Caco-2 (cell line): ENCODE measurements at regions not wholly inside any gene's neighbourhood (a gene's known extent, or its start where the extent isn't known, plus 50 kb on each side); places are given as distances from the start of the nearest gene placed in this dataset.

Experiments
- BruUV-seq: library from RNA; stranded (reverse); fragments of 400-500 nt; replicated peaks from 2 replicates; lab custom pipeline; 2021; lab: Mats Ljungman, UMichigan
- CTCF ChIA-PET: fragments of 300-600 bp; sonication (Branson Sonifier 250); formaldehyde crosslinking; loops from one replicate; lab custom pipeline; 2022; ENCODE audit warnings: antibody characterized with exemption; lab: Charles Lee
- POLR2A ChIA-PET: fragments of 300-600 bp; sonication (Branson Sonifier 250); formaldehyde crosslinking; loops from one replicate; lab custom pipeline; 2022; ENCODE audit warnings: antibody characterized with exemption; lab: Charles Lee
- DNase-seq, 2 experiments: peaks; one replicate each; pipeline versions ENCODE4 v3.0.0 to v3.0.0-alpha.2; 2020 to 2022
- H3K27me3 ChIP-seq: replicated peaks from 2 replicates; pipeline ENCODE4 v1.6.0; 2011; ENCODE audit warnings: low read length; ENCODE audit not compliant: control insufficient read depth, insufficient read depth
- H3K36me3 ChIP-seq: 2 replicates; pipeline ENCODE4 v1.5.1; 2011; ENCODE audit warnings: low read length; ENCODE audit not compliant: control insufficient read depth, insufficient read depth
- H3K4me1 ChIP-seq: fragments of 250-450 bp; sonication (Bioruptor Pico); 2 replicates; pipeline ENCODE4 v1.5.1; 2020; ENCODE audit warnings: mild to moderate bottlenecking
- H3K4me3 ChIP-seq: 2 replicates; pipeline ENCODE4 v1.5.1; 2011; ENCODE audit warnings: low read depth, mild to moderate bottlenecking, control low read depth, low read length
- H3K9me3 ChIP-seq: fragments of 250-450 bp; sonication (Bioruptor Pico); 2 replicates; pipeline ENCODE4 v1.5.1; 2020; ENCODE audit warnings: mild to moderate bottlenecking, moderate library complexity
- H3K27ac Mint-ChIP-seq: one replicate; pipeline ENCODE4 v1.8.0; 2022; ENCODE audit warnings: mixed read lengths; ENCODE audit not compliant: unreplicated experiment
- H3K27me3 Mint-ChIP-seq: one replicate; pipeline ENCODE4 v1.8.0; 2022; ENCODE audit warnings: mixed read lengths; ENCODE audit not compliant: insufficient read depth, unreplicated experiment
- H3K36me3 Mint-ChIP-seq: one replicate; pipeline ENCODE4 v1.8.0; 2022; ENCODE audit warnings: mild to moderate bottlenecking, mixed read lengths; ENCODE audit not compliant: insufficient read depth, unreplicated experiment
- H3K4me1 Mint-ChIP-seq: one replicate; pipeline ENCODE4 v1.8.0; 2022; ENCODE audit warnings: low read depth, mixed read lengths; ENCODE audit not compliant: unreplicated experiment
- H3K4me3 Mint-ChIP-seq: one replicate; pipeline ENCODE4 v1.8.0; 2022; ENCODE audit warnings: mild to moderate bottlenecking, moderate library complexity, mixed read lengths; ENCODE audit not compliant: unreplicated experiment
- H3K9me3 Mint-ChIP-seq: one replicate; pipeline ENCODE4 v1.8.0; 2022; ENCODE audit warnings: mixed read lengths; ENCODE audit not compliant: unreplicated experiment
- CTCF ChIP-seq, 2 experiments: fragments of 200-600 bp in 1 of 2; IDR thresholded peaks; 1 replicate in 1 of 2; 2 replicates in 1 of 2; pipeline versions ENCODE4 v1.5.1 to v1.8.0; 2011 to 2022; ENCODE audit warnings: antibody characterized with exemption in 1 of 2, control low read depth in 1 of 2, inconsistent platforms in 1 of 2, low read depth in 1 of 2, low read length in 1 of 2, mild to moderate bottlenecking in 1 of 2, moderate library complexity in 1 of 2; ENCODE audit not compliant: insufficient read depth in 1 of 2, severe bottlenecking in 1 of 2, unreplicated experiment in 1 of 2
- intact Hi-C: fragments of 100-400 bp; cut with micrococcal nuclease; formaldehyde crosslinking; loops from one replicate; pipeline ENCODE4 v1.10.0; 2022; ENCODE audit not compliant: unreplicated experiment

DNA sequence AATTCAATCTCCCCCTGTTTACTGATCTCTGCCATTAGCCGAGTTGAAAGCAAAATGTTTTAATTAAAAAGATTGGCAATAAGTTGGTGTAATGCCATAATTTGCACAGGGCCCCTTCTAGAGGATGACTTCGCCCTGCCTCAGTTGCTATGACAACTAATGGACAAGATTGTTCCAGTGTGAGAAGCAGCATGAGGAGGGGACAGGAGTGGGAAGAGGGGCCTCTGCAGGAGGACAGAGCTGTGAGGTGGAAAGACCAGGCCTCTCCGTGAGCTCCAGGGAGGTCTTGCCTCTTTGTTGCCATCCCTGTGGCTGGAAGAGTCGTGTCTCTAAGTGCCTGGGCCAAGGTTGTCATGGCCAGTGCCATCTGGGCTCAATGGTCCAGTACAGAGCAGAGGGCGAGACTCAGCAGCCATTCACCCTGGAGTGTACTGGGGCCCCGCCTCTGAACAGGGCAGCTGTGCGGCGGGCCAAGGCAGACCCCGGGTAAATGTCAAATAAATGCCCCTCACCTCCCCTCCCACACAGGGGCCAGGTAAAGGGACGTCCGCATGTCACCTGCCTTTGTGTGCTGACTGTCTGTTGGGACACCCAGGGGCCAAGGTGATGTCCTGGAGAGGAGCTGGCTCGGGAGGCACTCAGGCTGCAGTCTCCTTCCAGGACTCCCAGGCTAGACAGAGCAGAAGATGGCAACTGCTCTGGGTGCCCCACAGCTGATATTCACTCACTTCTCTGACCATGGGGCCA is 97.0 kb upstream of the RET start:
- Mint-ChIP-seq H3K9me3 (no peaks in the 10 kb centered on the region), H3K36me3 (no peaks in the 10 kb centered on the region), H3K4me3 (no peak overlapping the region), H3K27me3 (peaks cover 8% of the 10 kb centered on the region), H3K4me1 (no peaks in the 10 kb centered on the region), H3K27ac (no peak overlapping the region)
- intact Hi-C loops = loop anchor here (10.0 kb wide), 1 partner anchor 125 kb away; no protein-coding TSS in a partner anchor
- BruUV-seq = no TSS peak
- Histone ChIP-seq H3K9me3 (no peaks in the 10 kb centered on the region), H3K4me1 (no peaks in the 10 kb centered on the region), H3K4me3 (no peak overlapping the region), H3K36me3 (no peaks in the 10 kb centered on the region), H3K27me3 (no peaks in the 10 kb centered on the region; the same call in 1 of the 2 replicates)
- DNase-seq = peak in 1 of 2 experiments; percentile 27
- CTCF ChIA-PET = no interaction called here
- TF ChIP-seq CTCF (IDR thresholded peaks at IDR 0.05; ENCODE audit: insufficient read depth in 1 of 2, low read depth in 1 of 2, low read length in 1 of 2, severe bottlenecking in 1 of 2, unreplicated experiment in 1 of 2) = no peak
- POLR2A ChIA-PET = no interaction called here

DNA sequence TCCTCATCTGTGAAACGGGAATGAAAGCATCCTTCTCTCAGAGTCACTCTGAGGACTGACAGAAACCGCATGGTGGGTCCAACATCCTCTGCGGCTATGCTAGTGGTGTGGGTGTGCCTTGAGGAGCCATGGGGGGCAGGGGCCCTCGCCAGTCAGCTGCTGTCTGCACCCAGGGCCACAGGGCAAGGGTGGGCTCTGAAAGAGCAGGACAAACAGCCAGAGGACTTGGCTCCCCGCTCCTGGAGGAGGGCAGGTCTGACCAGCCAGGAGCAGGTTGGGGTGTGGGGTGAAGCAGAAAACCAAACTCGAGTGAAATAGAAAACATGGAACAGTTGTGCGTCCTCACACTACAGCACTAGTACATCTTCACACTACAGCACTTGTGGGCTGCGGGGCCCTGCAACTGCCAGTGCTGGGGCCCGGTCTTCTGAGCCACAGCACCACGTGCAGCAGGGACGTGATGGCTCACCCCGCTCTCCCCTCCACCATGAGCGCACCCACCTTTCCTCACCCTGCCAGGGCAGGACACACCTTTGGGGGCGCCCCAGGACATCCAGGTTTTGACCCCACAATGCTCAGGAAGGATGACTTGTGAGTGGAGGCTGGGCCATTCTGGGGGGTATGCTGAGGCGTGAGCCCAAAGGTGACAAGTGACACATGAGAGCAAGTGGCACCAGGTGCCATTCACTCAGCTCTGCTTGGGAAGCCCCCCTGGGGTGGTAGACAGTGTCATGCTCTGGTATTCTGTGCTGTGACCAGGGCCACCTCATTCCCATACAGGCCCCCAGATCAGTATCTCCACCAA is 96.1 kb upstream of the RET start:
- POLR2A ChIA-PET = no interaction called here
- DNase-seq = peak in 1 of 2 experiments; percentile 35
- TF ChIP-seq CTCF (IDR thresholded peaks at IDR 0.05; ENCODE audit: insufficient read depth in 1 of 2, low read depth in 1 of 2, low read length in 1 of 2, severe bottlenecking in 1 of 2, unreplicated experiment in 1 of 2) = no peak
- no peaks in the 10 kb centered on the region for H3K36me3 Mint-ChIP-seq
- CTCF ChIA-PET = no interaction called here
- no peak overlapping the region for H3K4me3 Mint-ChIP-seq
- H3K9me3 ChIP-seq = no peaks in the 10 kb centered on the region
- no peaks in the 10 kb centered on the region for H3K4me1 Mint-ChIP-seq
- BruUV-seq = no TSS peak
- no peaks in the 10 kb centered on the region for H3K9me3 Mint-ChIP-seq
- H3K36me3 ChIP-seq = no peaks in the 10 kb centered on the region
- no peak overlapping the region for H3K4me3 ChIP-seq
- H3K27ac Mint-ChIP-seq = no peak overlapping the region
- no peaks in the 10 kb centered on the region; the same call in 1 of the 2 replicates for H3K27me3 ChIP-seq
- intact Hi-C loops = no loop called here
- H3K4me1 ChIP-seq = no peaks in the 10 kb centered on the region
- peaks cover 15% of the 10 kb centered on the region for H3K27me3 Mint-ChIP-seq

DNA sequence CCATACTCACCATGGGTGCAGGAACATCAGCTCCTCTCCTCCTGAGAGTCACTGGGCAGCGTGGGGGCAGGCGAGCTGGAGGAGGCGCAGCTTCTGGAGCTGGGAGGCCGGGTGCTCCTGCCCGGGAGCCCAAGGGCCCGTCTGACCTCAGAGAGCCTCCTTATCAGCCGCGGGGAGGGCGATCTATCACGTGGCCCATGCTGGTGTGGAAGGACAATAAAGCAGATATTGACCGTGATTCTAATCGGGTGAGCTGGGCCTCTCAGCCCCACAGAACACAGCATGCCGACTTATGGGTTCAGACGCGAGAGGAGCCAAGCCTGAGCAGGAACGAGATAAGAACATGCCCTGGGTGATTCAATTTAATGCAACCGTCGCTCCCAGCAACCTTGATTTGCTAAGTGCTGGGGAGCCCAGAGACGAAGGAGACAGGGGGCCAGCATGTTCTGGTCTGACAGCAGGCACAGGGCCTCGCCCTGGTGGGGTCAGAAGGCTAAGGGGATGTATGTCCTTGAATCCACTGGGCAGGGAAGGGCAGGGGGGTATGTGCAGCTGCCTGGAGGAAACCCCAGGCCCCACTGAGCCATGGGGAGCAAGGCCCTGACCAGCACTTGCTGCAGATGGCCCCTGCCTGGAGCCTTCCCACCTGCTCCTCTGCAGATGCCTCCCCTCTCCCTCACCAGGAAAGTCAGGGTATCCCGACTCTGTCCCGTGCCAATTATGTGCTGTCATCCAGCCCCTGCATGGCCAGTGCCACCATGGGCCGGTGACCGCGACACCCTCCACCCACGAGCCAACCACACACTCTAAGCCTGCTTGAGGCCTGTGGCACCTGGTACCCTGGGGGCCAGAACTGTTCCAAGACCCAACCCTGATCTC is 95.3 kb upstream of the RET start:
- BruUV-seq = no TSS peak
- H3K4me1 ChIP-seq = no peaks in the 10 kb centered on the region
- POLR2A ChIA-PET = no interaction called here
- Mint-ChIP-seq H3K4me1 (no peaks in the 10 kb centered on the region), H3K27ac (no peak overlapping the region), H3K4me3 (no peak overlapping the region), H3K9me3 (no peaks in the 10 kb centered on the region), H3K27me3 (peaks cover 17% of the 10 kb centered on the region), H3K36me3 (no peaks in the 10 kb centered on the region)
- intact Hi-C loops = no loop called here
- H3K9me3 ChIP-seq = no peaks in the 10 kb centered on the region
- H3K4me3 ChIP-seq = no peak overlapping the region
- no peak for TF ChIP-seq CTCF (IDR thresholded peaks at IDR 0.05; ENCODE audit: insufficient read depth in 1 of 2, low read depth in 1 of 2, low read length in 1 of 2, severe bottlenecking in 1 of 2, unreplicated experiment in 1 of 2)
- CTCF ChIA-PET = no interaction called here
- peak in 1 of 2 experiments; percentile 35 for DNase-seq
- no peaks in the 10 kb centered on the region; the same call in 1 of the 2 replicates for H3K27me3 ChIP-seq
- no peaks in the 10 kb centered on the region for H3K36me3 ChIP-seq
